ENCODE measurements at regions not wholly inside any gene's neighbourhood (a gene's known extent, or its start where the extent isn't known, plus 50 kb on each side); places are given as distances from the start of the nearest gene placed in this dataset.

- no peak for DNase-seq
- Histone ChIP-seq H3K79me2 (ENCODE audit: control insufficient read depth, insufficient read depth, low read length) (no peaks in the 10 kb centered on the region), H3K4me2 (replicated peaks; ENCODE audit: low read depth, low read length, poor library complexity, severe bottlenecking) (no peak overlapping the region), H3K27ac (ENCODE audit: low read length in 2 of 2) (no peak overlapping the region), H2AFZ (ENCODE audit: insufficient read depth, low read depth, low read length, poor library complexity, severe bottlenecking) (no peak overlapping the region), H3K36me3 (replicated peaks in 1 of 2; ENCODE audit: control extremely low read depth in 1 of 2, control insufficient read depth in 1 of 2, extremely low read depth in 1 of 2, insufficient read depth in 2 of 2, low read length in 1 of 2) (no peaks in the 10 kb centered on the region), H3K4me1 (ENCODE audit: control insufficient read depth in 2 of 2, insufficient read depth in 2 of 2, low read length in 2 of 2) (no peaks in the 10 kb centered on the region), H3K4me3 (ENCODE audit: control extremely low read depth in 1 of 5, extremely low read depth in 1 of 5, insufficient read depth in 1 of 5, low read depth in 2 of 5, low read length in 4 of 5) (no peak overlapping the region), H3K9ac (ENCODE audit: low read length) (no peak overlapping the region), H3K27me3 (replicated peaks in 1 of 4; ENCODE audit: control extremely low read depth in 1 of 4, control insufficient read depth in 3 of 4, insufficient read depth in 4 of 4, low read length in 3 of 4) (no peaks in the 10 kb centered on the region), H4K20me1 (ENCODE audit: control insufficient read depth, insufficient read depth, low read length, poor library complexity, severe bottlenecking) (no peaks in the 10 kb centered on the region), H3K9me3 (ENCODE audit: control extremely low read depth in 1 of 3, control insufficient read depth in 2 of 3, insufficient read depth in 1 of 3, low read length in 2 of 3) (peaks cover 0 to 20% (median 0%) of the 10 kb centered on the region in 3 donors)
- Mint-ChIP-seq H3K4me1 (no peaks in the 10 kb centered on the region), H3K9me3 (ENCODE audit: insufficient read depth) (no peaks in the 10 kb centered on the region), H3K27me3 (peaks cover 10% of the 10 kb centered on the region), H3K4me3 (no peak overlapping the region), H3K27ac (no peak overlapping the region)
- CTCF ChIA-PET: no interaction called here
- intact Hi-C loops (cut with micrococcal nuclease): no loop called here
- ATAC-seq (ENCODE audit: low read depth): no peak
- POLR2A ChIA-PET: no interaction called here
- 100% methylated on average over 2 of the region's 3 CpGs for WGBS (ENCODE audit: insufficient coverage)
- TF ChIP-seq EZH2 (IDR thresholded peaks at IDR 0.05; ENCODE audit: borderline replicate concordance, insufficient read depth, low read depth, low read length, poor library complexity, severe bottlenecking) (no peak), CTCF (IDR thresholded peaks at IDR 0.05) (no peak)
Measured at GRCh38 chr22:47822422-47822821, 1060.0 kb downstream of the TBC1D22A start.

- peaks cover 7% of the 10 kb centered on the region for H3K27me3 Mint-ChIP-seq
- no peak overlapping the region for H3K9ac ChIP-seq (ENCODE audit: low read length)
- H3K4me1 Mint-ChIP-seq: no peaks in the 10 kb centered on the region
- peaks cover 0 to 41% (median 0%) of the 10 kb centered on the region in 3 donors for H3K9me3 ChIP-seq (ENCODE audit: control extremely low read depth in 1 of 3, control insufficient read depth in 2 of 3, insufficient read depth in 1 of 3, low read length in 2 of 3)
- H4K20me1 ChIP-seq (ENCODE audit: control insufficient read depth, insufficient read depth, low read length, poor library complexity, severe bottlenecking): no peaks in the 10 kb centered on the region
- no peaks in the 10 kb centered on the region for H3K27me3 ChIP-seq (replicated peaks in 1 of 4; ENCODE audit: control extremely low read depth in 1 of 4, control insufficient read depth in 3 of 4, insufficient read depth in 4 of 4, low read length in 3 of 4)
- no peak overlapping the region for H3K27ac ChIP-seq (ENCODE audit: low read length in 2 of 2)
- POLR2A ChIA-PET: no interaction called here
- ATAC-seq (ENCODE audit: low read depth): no peak
- no peak overlapping the region for H3K4me3 ChIP-seq (ENCODE audit: control extremely low read depth in 1 of 5, extremely low read depth in 1 of 5, insufficient read depth in 1 of 5, low read depth in 2 of 5, low read length in 4 of 5)
- no peak for DNase-seq
- TF ChIP-seq EZH2 (IDR thresholded peaks at IDR 0.05; ENCODE audit: borderline replicate concordance, insufficient read depth, low read depth, low read length, poor library complexity, severe bottlenecking) (no peak), CTCF (IDR thresholded peaks at IDR 0.05) (no peak)
- H3K27ac Mint-ChIP-seq: no peak overlapping the region
- H2AFZ ChIP-seq (ENCODE audit: insufficient read depth, low read depth, low read length, poor library complexity, severe bottlenecking): no peak overlapping the region
- CTCF ChIA-PET: no interaction called here
- intact Hi-C loops (cut with micrococcal nuclease): no loop called here
- no peaks in the 10 kb centered on the region for H3K79me2 ChIP-seq (ENCODE audit: control insufficient read depth, insufficient read depth, low read length)
- H3K9me3 Mint-ChIP-seq (ENCODE audit: insufficient read depth): no peaks in the 10 kb centered on the region
- no peaks in the 10 kb centered on the region for H3K36me3 ChIP-seq (replicated peaks in 1 of 2; ENCODE audit: control extremely low read depth in 1 of 2, control insufficient read depth in 1 of 2, extremely low read depth in 1 of 2, insufficient read depth in 2 of 2, low read length in 1 of 2)
- 97% methylated on average over 9 of the region's 9 CpGs for WGBS (ENCODE audit: insufficient coverage)
- no peak overlapping the region for H3K4me3 Mint-ChIP-seq
- H3K4me2 ChIP-seq (replicated peaks; ENCODE audit: low read depth, low read length, poor library complexity, severe bottlenecking): no peak overlapping the region
- H3K4me1 ChIP-seq (ENCODE audit: control insufficient read depth in 2 of 2, insufficient read depth in 2 of 2, low read length in 2 of 2): no peaks in the 10 kb centered on the region
Measured at GRCh38 chr22:47818496-47818895, 1056.0 kb downstream of the TBC1D22A start.
